ENCODE measurements at regions not wholly inside any gene's neighbourhood (a gene's known extent, or its start where the extent isn't known, plus 50 kb on each side); places are given as distances from the start of the nearest gene placed in this dataset.

GRCh38 chr1:245084551-245084950 lies 70.2 kb upstream of the KIF26B start:
- no peak for TF ChIP-seq CTCF (conservative IDR thresholded peaks at IDR 0.05; ENCODE audit: low read depth, low read length)
- no peak for TF ChIP-seq EZH2 (IDR thresholded peaks at IDR 0.05; ENCODE audit: borderline replicate concordance, low read depth, low read length, poor library complexity, severe bottlenecking)
